ENCODE measurements at regions not wholly inside any gene's neighbourhood (a gene's known extent, or its start where the extent isn't known, plus 50 kb on each side); places are given as distances from the start of the nearest gene placed in this dataset.
"Not testable (repeated sequence)": the region's sequence is repeated elsewhere in the genome, so short reads cannot be mapped to it uniquely, and the experiment has no call there.

GRCh38 chr14:105933238-105933637 is 406.9 kb downstream of the TMEM121 start:
- Histone ChIP-seq H3K9me3 (ENCODE audit: control insufficient read depth, low read length) (peaks cover 7% of the 10 kb centered on the region), H3K27me3 (replicated peaks; ENCODE audit: control insufficient read depth, insufficient read depth, low read length) (no peaks in the 10 kb centered on the region), H3K4me3 (ENCODE audit: low read length) (no peak overlapping the region), H3K9ac (ENCODE audit: low read length) (no peak overlapping the region), H3K36me3 (ENCODE audit: control insufficient read depth, insufficient read depth, low read length, severe bottlenecking) (no peaks in the 10 kb centered on the region), H3K4me1 (ENCODE audit: control insufficient read depth, insufficient read depth, low read length) (no peaks in the 10 kb centered on the region)
- no peak for DNase-seq (ENCODE audit: low read depth)

GRCh38 chr14:105935384-105935783 is 409.0 kb downstream of the TMEM121 start:
- Histone ChIP-seq H3K27me3 (replicated peaks; ENCODE audit: control insufficient read depth, insufficient read depth, low read length) (no peaks in the 10 kb centered on the region), H3K9me3 (ENCODE audit: control insufficient read depth, low read length) (peaks cover 21% of the 10 kb centered on the region), H3K4me3 (ENCODE audit: low read length) (no peak overlapping the region), H3K36me3 (ENCODE audit: control insufficient read depth, insufficient read depth, low read length, severe bottlenecking) (no peaks in the 10 kb centered on the region), H3K4me1 (ENCODE audit: control insufficient read depth, insufficient read depth, low read length) (no peaks in the 10 kb centered on the region), H3K9ac (ENCODE audit: low read length) (no peak overlapping the region)
- DNase-seq (ENCODE audit: low read depth), result no peak

GRCh38 chr14:105937253-105938054 is 411.1 kb downstream of the TMEM121 start:
- Histone ChIP-seq H3K4me1 (ENCODE audit: control insufficient read depth, insufficient read depth, low read length) (no peaks in the 10 kb centered on the region), H3K27me3 (replicated peaks; ENCODE audit: control insufficient read depth, insufficient read depth, low read length) (no peaks in the 10 kb centered on the region), H3K9me3 (ENCODE audit: control insufficient read depth, low read length) (peaks cover 21% of the 10 kb centered on the region), H3K9ac (ENCODE audit: low read length) (no peak overlapping the region), H3K4me3 (ENCODE audit: low read length) (no peak overlapping the region), H3K36me3 (ENCODE audit: control insufficient read depth, insufficient read depth, low read length, severe bottlenecking) (no peaks in the 10 kb centered on the region)
- no peak for DNase-seq (ENCODE audit: low read depth)

- Histone ChIP-seq H3K9ac (ENCODE audit: low read length) (no peak overlapping the region), H3K4me3 (ENCODE audit: low read length) (no peak overlapping the region), H3K36me3 (ENCODE audit: control insufficient read depth, insufficient read depth, low read length, severe bottlenecking) (no peaks in the 10 kb centered on the region), H3K4me1 (ENCODE audit: control insufficient read depth, insufficient read depth, low read length) (no peaks in the 10 kb centered on the region), H3K9me3 (ENCODE audit: control insufficient read depth, low read length) (peaks cover 21% of the 10 kb centered on the region), H3K27me3 (replicated peaks; ENCODE audit: control insufficient read depth, insufficient read depth, low read length) (no peaks in the 10 kb centered on the region)
- DNase-seq (ENCODE audit: low read depth), result no peak
Measured at GRCh38 chr14:105938055-105938863, 411.9 kb downstream of the TMEM121 start.

GRCh38 chr14:105938959-105939358 is 412.6 kb downstream of the TMEM121 start:
- Histone ChIP-seq H3K9me3 (ENCODE audit: control insufficient read depth, low read length) (peaks cover 21% of the 10 kb centered on the region), H3K4me1 (ENCODE audit: control insufficient read depth, insufficient read depth, low read length) (no peaks in the 10 kb centered on the region), H3K27me3 (replicated peaks; ENCODE audit: control insufficient read depth, insufficient read depth, low read length) (no peaks in the 10 kb centered on the region), H3K9ac (ENCODE audit: low read length) (no peak overlapping the region), H3K4me3 (ENCODE audit: low read length) (no peak overlapping the region), H3K36me3 (ENCODE audit: control insufficient read depth, insufficient read depth, low read length, severe bottlenecking) (no peaks in the 10 kb centered on the region)
- DNase-seq (ENCODE audit: low read depth), result no peak

- DNase-seq (ENCODE audit: low read depth), result no peak
- Histone ChIP-seq H3K9me3 (ENCODE audit: control insufficient read depth, low read length) (peaks cover 20% of the 10 kb centered on the region), H3K4me3 (ENCODE audit: low read length) (no peak overlapping the region)
Measured at GRCh38 chr14:105939810-105940508, 413.6 kb downstream of the TMEM121 start.

GRCh38 chr14:105940534-105941225 is 414.3 kb downstream of the TMEM121 start:
- Histone ChIP-seq H3K4me3 (ENCODE audit: low read length) (no peak overlapping the region), H3K36me3 (ENCODE audit: control insufficient read depth, insufficient read depth, low read length, severe bottlenecking) (no peaks in the 10 kb centered on the region), H3K27me3 (replicated peaks; ENCODE audit: control insufficient read depth, insufficient read depth, low read length) (no peaks in the 10 kb centered on the region), H3K4me1 (ENCODE audit: control insufficient read depth, insufficient read depth, low read length) (no peaks in the 10 kb centered on the region), H3K9ac (ENCODE audit: low read length) (no peak overlapping the region), H3K9me3 (ENCODE audit: control insufficient read depth, low read length) (peaks cover 14% of the 10 kb centered on the region)
- DNase-seq (ENCODE audit: low read depth), result no peak

More at GRCh38 chr14:105939810-105940508, 413.6 kb downstream of the TMEM121 start:
- Histone ChIP-seq H3K27me3 (replicated peaks; ENCODE audit: control insufficient read depth, insufficient read depth, low read length) (no peaks in the 10 kb centered on the region), H3K36me3 (ENCODE audit: control insufficient read depth, insufficient read depth, low read length, severe bottlenecking) (no peaks in the 10 kb centered on the region), H3K4me1 (ENCODE audit: control insufficient read depth, insufficient read depth, low read length) (no peaks in the 10 kb centered on the region), H3K9ac (ENCODE audit: low read length) (no peak overlapping the region)

- Histone ChIP-seq H3K9ac (ENCODE audit: low read length) (no peak overlapping the region), H3K4me3 (ENCODE audit: low read length) (no peak overlapping the region), H3K9me3 (ENCODE audit: control insufficient read depth, low read length) (peaks cover 14% of the 10 kb centered on the region), H3K36me3 (ENCODE audit: control insufficient read depth, insufficient read depth, low read length, severe bottlenecking) (no peaks in the 10 kb centered on the region), H3K27me3 (replicated peaks; ENCODE audit: control insufficient read depth, insufficient read depth, low read length) (no peaks in the 10 kb centered on the region), H3K4me1 (ENCODE audit: control insufficient read depth, insufficient read depth, low read length) (no peaks in the 10 kb centered on the region)
- no peak for DNase-seq (ENCODE audit: low read depth)
Measured at GRCh38 chr14:105941226-105942166, 415.1 kb downstream of the TMEM121 start.

- peaks cover 14% of the 10 kb centered on the region for H3K9me3 ChIP-seq (ENCODE audit: control insufficient read depth, low read length)
- DNase-seq (ENCODE audit: low read depth); H3K4me3 ChIP-seq (ENCODE audit: low read length); H3K4me1 ChIP-seq (ENCODE audit: control insufficient read depth, insufficient read depth, low read length); H3K36me3 ChIP-seq (ENCODE audit: control insufficient read depth, insufficient read depth, low read length, severe bottlenecking); H3K27me3 ChIP-seq (replicated peaks; ENCODE audit: control insufficient read depth, insufficient read depth, low read length); H3K9ac ChIP-seq (ENCODE audit: low read length): not testable (repeated sequence)
Measured at GRCh38 chr14:105942725-105943124, 416.3 kb downstream of the TMEM121 start.

GRCh38 chr14:105943973-105944602 is 417.7 kb downstream of the TMEM121 start:
- no peaks in the 10 kb centered on the region for H3K36me3 ChIP-seq (ENCODE audit: control insufficient read depth, insufficient read depth, low read length, severe bottlenecking)
- no peaks in the 10 kb centered on the region for H3K27me3 ChIP-seq (replicated peaks; ENCODE audit: control insufficient read depth, insufficient read depth, low read length)
- peaks cover 8% of the 10 kb centered on the region for H3K9me3 ChIP-seq (ENCODE audit: control insufficient read depth, low read length)
- DNase-seq (ENCODE audit: low read depth), result no peak
- H3K4me3 ChIP-seq (ENCODE audit: low read length), result no peak overlapping the region
- no peak overlapping the region for H3K9ac ChIP-seq (ENCODE audit: low read length)
- H3K4me1 ChIP-seq (ENCODE audit: control insufficient read depth, insufficient read depth, low read length), result no peaks in the 10 kb centered on the region
